ENCODE measurements at regions not wholly inside any gene's neighbourhood (a gene's known extent, or its start where the extent isn't known, plus 50 kb on each side); places are given as distances from the start of the nearest gene placed in this dataset.

GRCh38 chr1:87612956-87613355 lies 284.3 kb downstream of the LMO4 start:
- TF ChIP-seq, protein P1, sequence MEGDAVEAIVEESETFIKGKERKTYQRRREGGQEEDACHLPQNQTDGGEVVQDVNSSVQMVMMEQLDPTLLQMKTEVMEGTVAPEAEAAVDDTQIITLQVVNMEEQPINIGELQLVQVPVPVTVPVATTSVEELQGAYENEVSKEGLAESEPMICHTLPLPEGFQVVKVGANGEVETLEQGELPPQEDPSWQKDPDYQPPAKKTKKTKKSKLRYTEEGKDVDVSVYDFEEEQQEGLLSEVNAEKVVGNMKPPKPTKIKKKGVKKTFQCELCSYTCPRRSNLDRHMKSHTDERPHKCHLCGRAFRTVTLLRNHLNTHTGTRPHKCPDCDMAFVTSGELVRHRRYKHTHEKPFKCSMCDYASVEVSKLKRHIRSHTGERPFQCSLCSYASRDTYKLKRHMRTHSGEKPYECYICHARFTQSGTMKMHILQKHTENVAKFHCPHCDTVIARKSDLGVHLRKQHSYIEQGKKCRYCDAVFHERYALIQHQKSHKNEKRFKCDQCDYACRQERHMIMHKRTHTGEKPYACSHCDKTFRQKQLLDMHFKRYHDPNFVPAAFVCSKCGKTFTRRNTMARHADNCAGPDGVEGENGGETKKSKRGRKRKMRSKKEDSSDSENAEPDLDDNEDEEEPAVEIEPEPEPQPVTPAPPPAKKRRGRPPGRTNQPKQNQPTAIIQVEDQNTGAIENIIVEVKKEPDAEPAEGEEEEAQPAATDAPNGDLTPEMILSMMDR (IDR thresholded peaks at IDR 0.05): no peak
- TF ChIP-seq POLR2AphosphoS5 (IDR thresholded peaks at IDR 0.05; ENCODE audit: low read depth, low read length): no peak
- TF ChIP-seq, protein P2, sequence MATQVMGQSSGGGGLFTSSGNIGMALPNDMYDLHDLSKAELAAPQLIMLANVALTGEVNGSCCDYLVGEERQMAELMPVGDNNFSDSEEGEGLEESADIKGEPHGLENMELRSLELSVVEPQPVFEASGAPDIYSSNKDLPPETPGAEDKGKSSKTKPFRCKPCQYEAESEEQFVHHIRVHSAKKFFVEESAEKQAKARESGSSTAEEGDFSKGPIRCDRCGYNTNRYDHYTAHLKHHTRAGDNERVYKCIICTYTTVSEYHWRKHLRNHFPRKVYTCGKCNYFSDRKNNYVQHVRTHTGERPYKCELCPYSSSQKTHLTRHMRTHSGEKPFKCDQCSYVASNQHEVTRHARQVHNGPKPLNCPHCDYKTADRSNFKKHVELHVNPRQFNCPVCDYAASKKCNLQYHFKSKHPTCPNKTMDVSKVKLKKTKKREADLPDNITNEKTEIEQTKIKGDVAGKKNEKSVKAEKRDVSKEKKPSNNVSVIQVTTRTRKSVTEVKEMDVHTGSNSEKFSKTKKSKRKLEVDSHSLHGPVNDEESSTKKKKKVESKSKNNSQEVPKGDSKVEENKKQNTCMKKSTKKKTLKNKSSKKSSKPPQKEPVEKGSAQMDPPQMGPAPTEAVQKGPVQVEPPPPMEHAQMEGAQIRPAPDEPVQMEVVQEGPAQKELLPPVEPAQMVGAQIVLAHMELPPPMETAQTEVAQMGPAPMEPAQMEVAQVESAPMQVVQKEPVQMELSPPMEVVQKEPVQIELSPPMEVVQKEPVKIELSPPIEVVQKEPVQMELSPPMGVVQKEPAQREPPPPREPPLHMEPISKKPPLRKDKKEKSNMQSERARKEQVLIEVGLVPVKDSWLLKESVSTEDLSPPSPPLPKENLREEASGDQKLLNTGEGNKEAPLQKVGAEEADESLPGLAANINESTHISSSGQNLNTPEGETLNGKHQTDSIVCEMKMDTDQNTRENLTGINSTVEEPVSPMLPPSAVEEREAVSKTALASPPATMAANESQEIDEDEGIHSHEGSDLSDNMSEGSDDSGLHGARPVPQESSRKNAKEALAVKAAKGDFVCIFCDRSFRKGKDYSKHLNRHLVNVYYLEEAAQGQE (IDR thresholded peaks at IDR 0.05; ENCODE audit: insufficient read depth in 1 of 2, low read depth in 2 of 2, low read length in 1 of 2): no peak
- no peak for TF ChIP-seq TCF7L2 (IDR thresholded peaks at IDR 0.05; ENCODE audit: low read depth, low read length)

Measured in Panc1 (cell line).